Stomach (tissue), 4 donors: ENCODE measurements at regions not wholly inside any gene's neighbourhood (a gene's known extent, or its start where the extent isn't known, plus 50 kb on each side); places are given as distances from the start of the nearest gene placed in this dataset.

Experiments
- CTCF ChIP-seq, 7 experiments: fragments of 450-650 bp in 4 of 7; fragments of 200-600 bp in 3 of 7; sonication (generic) in 3 of 7; IDR thresholded peaks; one replicate each; pipeline ENCODE4 v1.5.1; 2016 to 2019; ENCODE audit warnings: antibody characterized with exemption in 7 of 7, control low read depth in 2 of 7, mild to moderate bottlenecking in 1 of 7
- POLR2A ChIP-seq, 4 donors: fragments of 450-650 bp; IDR thresholded peaks; one replicate each; pipeline ENCODE4 v1.6.1; 2016; ENCODE audit warnings: antibody characterized with exemption in 4 of 4, control low read depth in 2 of 4, mild to moderate bottlenecking in 1 of 4, moderate library complexity in 1 of 4
- POLR2AphosphoS5 ChIP-seq, 3 donors: sonication (generic); formaldehyde crosslinking; IDR thresholded peaks; one replicate each; pipeline ENCODE4 v1.6.1; 2016; ENCODE audit warnings: antibody characterized with exemption in 3 of 3

GRCh38 chr5:6135977-6136376, 242.4 kb downstream of the MED10 start:
- TF ChIP-seq CTCF (IDR thresholded peaks at IDR 0.05) (no peak), POLR2A (IDR thresholded peaks at IDR 0.05) (no peak), POLR2AphosphoS5 (IDR thresholded peaks at IDR 0.05) (no peak)
